ENCODE measurements at regions not wholly inside any gene's neighbourhood (a gene's known extent, or its start where the extent isn't known, plus 50 kb on each side); places are given as distances from the start of the nearest gene placed in this dataset.

DNA sequence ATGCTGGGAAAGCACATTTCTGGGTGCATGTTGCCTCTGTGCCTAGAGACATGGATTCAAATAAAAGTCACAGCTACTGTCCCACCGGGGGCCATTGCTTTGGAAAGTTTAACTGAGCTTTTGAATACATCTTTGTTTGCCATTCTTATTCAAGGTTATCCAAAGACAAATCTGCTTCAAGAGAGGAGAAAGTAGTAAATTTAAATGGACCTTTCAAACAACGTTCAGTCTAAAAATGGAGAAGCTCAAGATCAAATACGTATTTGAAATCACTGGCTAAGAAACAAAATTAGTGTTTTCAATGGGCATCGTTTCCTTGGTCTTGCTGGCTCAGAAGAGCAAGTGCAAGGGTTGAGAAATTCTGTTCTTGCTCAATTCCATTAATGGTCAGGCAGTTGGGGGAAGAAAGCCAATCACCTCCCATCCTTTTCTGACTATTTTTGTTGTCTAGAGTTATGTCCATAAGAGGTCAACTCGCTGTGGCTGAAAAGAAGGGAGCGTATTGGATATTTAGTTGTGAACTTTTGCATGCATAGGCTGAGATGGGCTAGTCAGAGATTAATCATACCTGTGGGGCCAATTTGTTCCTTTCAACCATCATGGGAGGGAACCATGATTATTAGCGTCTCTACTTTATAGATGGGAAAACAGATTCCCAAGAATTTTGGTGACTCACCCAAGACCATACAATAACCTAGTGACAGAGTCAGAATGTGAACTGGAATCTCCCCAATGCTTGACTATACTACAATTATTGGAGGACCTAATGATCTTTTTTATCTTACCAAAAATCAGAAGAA is 276.2 kb upstream of the TNC start:
- Histone ChIP-seq H3K4me2 (no peak overlapping the region), H3K4me3 (no peak overlapping the region), H3K27ac (no peak overlapping the region), H3K4me1 (peaks cover 8% of the 10 kb centered on the region; the same call in 1 of the 3 replicates), H3K9me3 (no peaks in the 10 kb centered on the region)
- ChIA-PET POLR2A (no interaction called here), CTCF (interaction anchor here (0.8 to 1.7 kb wide), 3 partner anchors 12 to 130 kb away, joined by 3 to 4 read pairs (median 3); no protein-coding TSS in a partner anchor)
- ATAC-seq, result no peak
- FAIRE-seq, result no peak
- TF ChIP-seq NFE2L2 (conservative IDR thresholded peaks at IDR 0.05; ENCODE audit: low read length) (no peak), FOXS1 (CRISPR knock-in tag; IDR thresholded peaks at IDR 0.05) (no peak), EP300 (IDR thresholded peaks at IDR 0.05) (no peak), CBX8 (IDR thresholded peaks at IDR 0.05) (no peak), JUNB (IDR thresholded peaks at IDR 0.05) (no peak), MAZ (IDR thresholded peaks at IDR 0.05; ENCODE audit: borderline replicate concordance, low read depth, low read length) (no peak)
- TF ChIP-seq, protein P1, sequence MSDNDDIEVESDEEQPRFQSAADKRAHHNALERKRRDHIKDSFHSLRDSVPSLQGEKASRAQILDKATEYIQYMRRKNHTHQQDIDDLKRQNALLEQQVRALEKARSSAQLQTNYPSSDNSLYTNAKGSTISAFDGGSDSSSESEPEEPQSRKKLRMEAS (IDR thresholded peaks at IDR 0.05), result no peak
- TF ChIP-seq, protein P2, sequence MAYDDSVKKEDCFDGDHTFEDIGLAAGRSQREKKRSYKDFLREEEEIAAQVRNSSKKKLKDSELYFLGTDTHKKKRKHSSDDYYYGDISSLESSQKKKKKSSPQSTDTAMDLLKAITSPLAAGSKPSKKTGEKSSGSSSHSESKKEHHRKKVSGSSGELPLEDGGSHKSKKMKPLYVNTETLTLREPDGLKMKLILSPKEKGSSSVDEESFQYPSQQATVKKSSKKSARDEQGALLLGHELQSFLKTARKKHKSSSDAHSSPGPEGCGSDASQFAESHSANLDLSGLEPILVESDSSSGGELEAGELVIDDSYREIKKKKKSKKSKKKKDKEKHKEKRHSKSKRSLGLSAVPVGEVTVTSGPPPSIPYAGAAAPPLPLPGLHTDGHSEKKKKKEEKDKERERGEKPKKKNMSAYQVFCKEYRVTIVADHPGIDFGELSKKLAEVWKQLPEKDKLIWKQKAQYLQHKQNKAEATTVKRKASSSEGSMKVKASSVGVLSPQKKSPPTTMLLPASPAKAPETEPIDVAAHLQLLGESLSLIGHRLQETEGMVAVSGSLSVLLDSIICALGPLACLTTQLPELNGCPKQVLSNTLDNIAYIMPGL (CRISPR knock-in tag; IDR thresholded peaks at IDR 0.05; ENCODE audit: borderline replicate concordance), result no peak
- TF ChIP-seq, protein P3, sequence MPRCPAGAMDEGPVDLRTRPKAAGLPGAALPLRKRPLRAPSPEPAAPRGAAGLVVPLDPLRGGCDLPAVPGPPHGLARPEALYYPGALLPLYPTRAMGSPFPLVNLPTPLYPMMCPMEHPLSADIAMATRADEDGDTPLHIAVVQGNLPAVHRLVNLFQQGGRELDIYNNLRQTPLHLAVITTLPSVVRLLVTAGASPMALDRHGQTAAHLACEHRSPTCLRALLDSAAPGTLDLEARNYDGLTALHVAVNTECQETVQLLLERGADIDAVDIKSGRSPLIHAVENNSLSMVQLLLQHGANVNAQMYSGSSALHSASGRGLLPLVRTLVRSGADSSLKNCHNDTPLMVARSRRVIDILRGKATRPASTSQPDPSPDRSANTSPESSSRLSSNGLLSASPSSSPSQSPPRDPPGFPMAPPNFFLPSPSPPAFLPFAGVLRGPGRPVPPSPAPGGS (IDR thresholded peaks at IDR 0.05), result no peak
- DNase-seq (ENCODE audit: low read depth in 1 of 2, low spot score in 1 of 2), result no peak
- WGBS (ENCODE audit: missing lambda C conversion rate), result 55% methylated on average over 7 of the region's 7 CpGs

DNA sequence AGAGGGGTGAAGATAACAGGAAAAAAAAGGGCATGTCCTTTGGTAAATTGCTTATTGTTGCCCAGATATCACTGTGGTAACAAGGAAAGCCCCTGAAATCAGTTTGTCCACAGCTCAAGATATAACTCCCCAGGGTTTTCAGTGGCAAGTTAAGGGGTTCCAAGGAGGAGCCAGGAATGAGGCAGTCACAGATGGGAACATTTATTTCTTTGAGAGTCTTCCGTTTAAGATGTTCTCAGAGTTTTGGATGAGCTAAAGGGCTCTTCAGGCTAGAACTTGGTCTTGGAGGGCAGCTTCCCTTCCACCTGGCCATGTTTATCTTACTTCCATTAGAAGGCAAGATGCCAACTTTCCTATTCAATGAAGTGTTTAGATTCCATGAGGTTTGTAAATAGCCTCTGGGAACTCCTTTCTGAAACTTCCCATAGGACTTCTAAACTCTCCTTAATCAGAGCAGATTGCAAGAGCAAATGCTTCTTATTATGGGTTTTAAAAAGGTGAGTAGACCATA is 277.6 kb upstream of the TNC start:
- TF ChIP-seq, protein P4, sequence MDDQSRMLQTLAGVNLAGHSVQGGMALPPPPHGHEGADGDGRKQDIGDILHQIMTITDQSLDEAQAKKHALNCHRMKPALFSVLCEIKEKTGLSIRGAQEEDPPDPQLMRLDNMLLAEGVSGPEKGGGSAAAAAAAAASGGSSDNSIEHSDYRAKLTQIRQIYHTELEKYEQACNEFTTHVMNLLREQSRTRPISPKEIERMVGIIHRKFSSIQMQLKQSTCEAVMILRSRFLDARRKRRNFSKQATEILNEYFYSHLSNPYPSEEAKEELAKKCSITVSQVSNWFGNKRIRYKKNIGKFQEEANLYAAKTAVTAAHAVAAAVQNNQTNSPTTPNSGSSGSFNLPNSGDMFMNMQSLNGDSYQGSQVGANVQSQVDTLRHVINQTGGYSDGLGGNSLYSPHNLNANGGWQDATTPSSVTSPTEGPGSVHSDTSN (IDR thresholded peaks at IDR 0.05), result no peak
- TF ChIP-seq ESRRA (IDR thresholded peaks at IDR 0.05; ENCODE audit: borderline replicate concordance, low read length), result no peak
- TF ChIP-seq KDM5A (IDR thresholded peaks at IDR 0.05), result no peak
- no peak for TF ChIP-seq SMC3 (IDR thresholded peaks at IDR 0.05)
- no peak for TF ChIP-seq RCOR1 (IDR thresholded peaks at IDR 0.05; ENCODE audit: low read depth, low read length)
- TF ChIP-seq, protein P5, sequence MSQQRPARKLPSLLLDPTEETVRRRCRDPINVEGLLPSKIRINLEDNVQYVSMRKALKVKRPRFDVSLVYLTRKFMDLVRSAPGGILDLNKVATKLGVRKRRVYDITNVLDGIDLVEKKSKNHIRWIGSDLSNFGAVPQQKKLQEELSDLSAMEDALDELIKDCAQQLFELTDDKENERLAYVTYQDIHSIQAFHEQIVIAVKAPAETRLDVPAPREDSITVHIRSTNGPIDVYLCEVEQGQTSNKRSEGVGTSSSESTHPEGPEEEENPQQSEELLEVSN (IDR thresholded peaks at IDR 0.05; ENCODE audit: borderline replicate concordance, low read depth), result no peak
- TF ChIP-seq HOXB5 (CRISPR knock-in tag; IDR thresholded peaks at IDR 0.05), result no peak
- TF ChIP-seq RFX5 (IDR thresholded peaks at IDR 0.05), result no peak
- TF ChIP-seq TFCP2L1 (CRISPR knock-in tag; IDR thresholded peaks at IDR 0.05), result no peak
- no peak for TF ChIP-seq NPAS2 (CRISPR knock-in tag; IDR thresholded peaks at IDR 0.05; ENCODE audit: borderline replicate concordance)
- no peak for TF ChIP-seq HOXA7 (CRISPR knock-in tag; IDR thresholded peaks at IDR 0.05)
- TF ChIP-seq HDAC2 (IDR thresholded peaks at IDR 0.05), result no peak
- TF ChIP-seq FOSL2 (IDR thresholded peaks at IDR 0.05), result no peak
- TF ChIP-seq FOSL2 (CRISPR knock-in tag; IDR thresholded peaks at IDR 0.05), result no peak
- TF ChIP-seq ZNF302 (CRISPR knock-in tag; IDR thresholded peaks at IDR 0.05), result no peak
- TF ChIP-seq, protein P1 (IDR thresholded peaks at IDR 0.05), result no peak
- TF ChIP-seq NR3C1 (IDR thresholded peaks at IDR 0.05), result no peak
- peaks cover 8% of the 10 kb centered on the region; the same call in 1 of the 3 replicates for H3K4me1 ChIP-seq
- no peak overlapping the region for H3K27ac ChIP-seq
- no peak overlapping the region for H3K4me2 ChIP-seq
- DNase-seq (ENCODE audit: low read depth in 1 of 2, low spot score in 1 of 2), result no peak
- FAIRE-seq, result no peak
- POLR2A ChIA-PET, result no interaction called here
- H3K9me3 ChIP-seq, result no peaks in the 10 kb centered on the region
- CTCF ChIA-PET, result interaction anchor here (0.9 to 1.7 kb wide), 3 partner anchors 11 to 21 kb away, joined by 3 to 4 read pairs (median 4); no protein-coding TSS in a partner anchor
- no peak for ATAC-seq
- H3K4me3 ChIP-seq, result no peak overlapping the region
- WGBS (ENCODE audit: missing lambda C conversion rate), result 85% methylated on average over 1 of the region's 1 CpG
